GM18907 (cell line): ENCODE measurements at regions not wholly inside any gene's neighbourhood (a gene's known extent, or its start where the extent isn't known, plus 50 kb on each side); places are given as distances from the start of the nearest gene placed in this dataset.

ENCODE experiments used
- ATAC-seq: cut with Tn5 transposase; IDR thresholded peaks from one replicate; pipeline ENCODE4 v1.9.1; 2021; ENCODE audit warnings: mild to moderate bottlenecking, moderate library complexity; ENCODE audit not compliant: unreplicated experiment

DNA sequence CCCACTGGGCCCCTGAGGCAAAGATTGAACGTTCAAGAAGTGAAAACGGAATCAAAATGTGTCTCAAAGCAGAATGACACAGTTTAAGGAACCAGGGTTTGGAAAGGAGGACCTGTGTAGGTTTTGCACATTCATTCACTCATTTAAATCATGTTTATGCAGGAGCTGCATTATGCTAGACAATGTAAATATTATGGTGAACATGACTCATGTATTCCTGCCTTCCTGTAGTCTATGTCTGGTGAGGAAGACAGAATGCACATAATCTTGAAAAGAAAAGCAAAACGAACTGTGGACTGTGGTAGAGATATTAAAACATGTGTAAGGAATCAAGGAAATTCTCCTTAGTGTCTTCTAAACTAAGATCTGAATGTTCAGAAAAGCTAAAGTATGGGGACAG is 311.8 kb upstream of the SMIM31 start:
- no peak for ATAC-seq

DNA sequence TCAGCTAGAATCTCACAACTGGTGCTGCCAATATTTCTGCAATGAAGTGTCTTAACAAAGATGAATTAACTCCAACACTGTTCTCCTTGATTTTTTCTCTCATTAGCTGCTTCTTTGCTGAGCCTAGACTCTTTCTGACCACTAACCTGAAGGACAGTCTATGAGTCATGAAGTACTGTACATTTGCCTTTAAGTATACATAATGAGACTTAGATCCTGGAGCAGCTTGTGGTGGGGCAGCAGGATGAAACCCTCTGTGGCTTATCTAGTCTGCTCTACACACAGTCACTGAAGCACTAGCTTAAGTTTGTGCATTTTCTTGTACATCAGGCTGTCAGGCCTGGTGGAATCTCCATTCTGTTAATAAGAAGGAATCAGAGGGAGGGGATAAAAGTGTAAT is 307.4 kb upstream of the SMIM31 start:
- ATAC-seq = no peak

DNA sequence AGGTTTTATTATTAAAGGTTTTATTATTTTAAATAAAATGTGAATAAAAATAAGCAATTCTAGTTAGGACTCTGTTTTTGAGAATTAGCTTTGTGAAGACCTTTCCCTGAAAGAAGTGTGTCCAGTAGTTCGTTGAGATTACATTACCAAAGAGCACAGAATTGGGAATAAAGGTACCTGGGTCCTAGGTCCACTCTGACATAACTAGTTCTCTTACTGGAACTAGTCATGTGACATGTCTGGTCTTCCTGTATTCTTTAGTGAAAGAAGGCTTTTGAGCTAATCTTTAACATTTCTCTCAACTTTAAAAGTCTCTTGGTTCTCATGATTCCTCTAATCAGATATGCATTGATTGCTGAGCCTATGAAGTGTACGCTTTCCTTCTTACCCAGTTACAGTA is 292.0 kb upstream of the SMIM31 start:
- ATAC-seq = no peak

DNA sequence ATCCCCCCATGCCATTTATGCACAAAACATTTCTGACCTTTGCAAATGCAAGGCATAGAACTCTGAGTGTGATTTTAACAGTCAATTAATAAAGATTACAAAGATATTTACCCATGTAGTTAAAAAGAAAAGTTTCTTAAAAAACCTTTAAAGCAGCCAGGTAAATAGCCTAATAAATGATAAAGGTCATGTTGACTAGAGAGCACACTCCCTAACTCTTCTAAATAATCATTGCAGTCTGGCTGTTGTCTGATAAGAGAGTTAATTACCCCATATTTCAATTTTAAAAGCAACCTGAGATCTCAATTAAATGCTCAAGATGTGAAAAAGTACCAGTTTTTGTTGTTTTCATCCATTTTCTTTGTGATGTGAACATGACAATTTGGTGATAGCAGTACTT is 291.5 kb upstream of the SMIM31 start:
- ATAC-seq = no peak

DNA sequence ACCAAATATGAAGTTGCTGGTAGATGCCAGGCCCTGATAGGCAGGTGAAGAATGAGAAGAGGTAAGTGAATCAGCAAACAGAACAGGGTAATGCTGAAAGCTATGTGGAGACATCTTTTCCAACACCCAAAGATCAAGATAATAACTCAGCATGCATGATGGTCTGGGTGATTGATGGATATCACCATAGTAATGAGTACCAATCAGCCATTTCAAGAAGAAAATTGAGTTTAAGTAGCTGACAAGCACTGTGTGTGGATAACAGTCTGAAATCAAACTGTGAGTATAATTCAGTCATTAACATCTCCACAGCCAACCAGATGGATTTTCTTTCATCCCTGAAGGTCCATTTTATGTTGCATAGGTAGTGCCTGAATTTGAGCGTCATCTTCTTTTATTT is 289.6 kb upstream of the SMIM31 start:
- ATAC-seq = no peak

DNA sequence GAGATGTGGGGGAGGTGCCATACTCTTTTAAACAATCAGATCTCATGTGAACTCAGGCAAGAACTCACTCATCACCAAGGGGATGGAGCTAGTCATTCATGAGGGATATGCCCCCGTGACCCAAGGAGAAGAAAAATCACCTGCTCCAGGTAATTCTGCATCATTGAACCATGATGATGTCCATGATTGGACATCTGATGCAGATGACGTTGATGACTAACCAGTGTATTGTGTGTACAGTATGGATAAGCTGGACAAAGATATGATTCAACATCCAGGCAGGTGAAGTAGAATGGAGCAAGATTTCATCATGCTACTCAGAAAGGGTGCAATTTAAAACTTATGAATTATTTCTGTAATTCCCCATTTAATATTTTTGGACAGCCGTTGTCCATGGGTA is 286.4 kb upstream of the SMIM31 start:
- ATAC-seq = no peak

DNA sequence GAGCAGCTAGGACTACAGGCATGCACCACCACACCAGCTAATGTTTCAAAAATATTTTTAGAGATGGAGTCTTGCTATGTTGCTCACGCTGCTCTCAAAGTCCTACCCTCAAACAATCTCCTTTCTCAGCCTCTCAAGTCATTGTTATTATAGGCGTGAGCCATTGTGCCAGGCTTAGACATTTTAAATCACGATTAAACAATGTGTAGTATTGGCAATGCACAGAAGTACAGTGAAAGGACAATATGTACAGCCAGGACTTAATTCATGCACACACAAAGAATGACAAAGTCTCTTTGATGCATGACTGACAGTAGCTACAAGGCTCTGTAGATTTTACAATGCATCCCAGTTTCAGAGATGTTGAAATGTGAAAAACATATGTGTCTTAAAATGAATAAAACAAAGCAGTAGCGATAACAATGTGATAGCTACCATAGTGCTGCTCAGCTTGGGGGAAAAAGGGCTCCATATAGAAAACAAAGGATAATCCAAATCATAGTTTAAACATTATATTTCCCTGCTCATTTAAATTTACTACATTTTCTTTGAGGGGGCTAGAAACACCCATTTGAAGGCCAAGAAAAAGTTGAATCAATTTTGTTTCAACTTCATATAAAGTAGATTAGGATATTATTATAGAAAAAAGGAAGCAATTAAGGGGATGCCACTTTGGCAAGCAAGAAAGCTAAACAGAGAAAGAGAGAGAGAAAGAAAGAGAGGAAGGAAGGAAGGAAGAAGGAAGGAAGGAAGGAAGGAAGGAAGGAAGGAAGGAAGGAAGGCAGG is 272.4 kb upstream of the SMIM31 start:
- ATAC-seq = no peak

DNA sequence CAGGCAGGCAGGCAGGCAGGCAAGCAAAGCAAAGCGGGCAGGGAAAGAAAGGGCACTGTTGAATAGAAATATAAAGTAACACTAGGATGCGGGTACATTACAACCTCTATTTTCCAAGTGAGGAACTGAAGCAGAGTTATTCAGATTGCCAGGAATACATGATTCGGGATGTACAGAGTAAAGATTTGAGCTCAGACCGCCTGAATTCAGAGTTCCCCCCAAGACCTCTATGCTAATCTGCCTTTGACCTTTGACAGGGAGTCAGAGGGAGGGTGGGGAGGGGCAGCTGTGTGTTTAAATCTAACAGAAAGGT is 271.9 kb upstream of the SMIM31 start:
- no peak for ATAC-seq

DNA sequence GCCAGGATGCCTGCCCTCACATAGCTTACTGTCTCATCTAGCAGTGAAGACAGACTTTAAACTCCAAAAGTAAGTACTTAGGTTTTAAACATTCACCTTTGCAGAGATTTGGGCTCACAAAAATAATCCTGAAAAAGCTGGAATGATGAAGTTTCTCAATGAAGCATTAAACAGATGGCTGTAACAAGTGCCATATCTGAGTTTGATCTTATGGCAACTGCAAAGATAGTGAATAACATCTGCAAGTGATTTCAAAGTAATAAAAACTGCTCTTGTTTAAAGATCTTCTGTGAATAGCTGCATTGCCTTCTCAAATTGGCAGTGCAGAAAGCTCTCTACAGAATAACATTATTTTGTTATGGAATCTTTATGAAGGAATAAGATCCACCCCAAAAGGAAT is 271.2 kb upstream of the SMIM31 start:
- ATAC-seq = no peak

DNA sequence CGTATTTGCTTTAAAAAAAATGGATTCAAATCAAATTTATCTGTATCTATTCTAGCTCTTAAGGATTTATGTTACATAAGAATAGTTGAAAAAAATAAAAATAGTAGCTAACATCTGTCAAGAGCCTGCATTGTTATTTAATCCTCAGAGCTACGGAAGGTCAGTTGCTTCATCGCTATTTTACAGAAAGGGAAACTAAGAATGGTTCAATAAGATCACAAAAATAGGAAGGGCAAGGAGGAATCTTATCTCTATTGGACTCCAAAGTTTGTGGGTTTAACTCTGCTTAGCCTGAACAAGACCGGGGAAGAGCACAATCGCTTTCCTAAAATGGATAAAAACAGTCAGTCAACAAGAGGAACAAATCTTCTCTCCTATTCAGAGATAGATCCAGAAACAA is 270.2 kb upstream of the SMIM31 start:
- no peak for ATAC-seq

DNA sequence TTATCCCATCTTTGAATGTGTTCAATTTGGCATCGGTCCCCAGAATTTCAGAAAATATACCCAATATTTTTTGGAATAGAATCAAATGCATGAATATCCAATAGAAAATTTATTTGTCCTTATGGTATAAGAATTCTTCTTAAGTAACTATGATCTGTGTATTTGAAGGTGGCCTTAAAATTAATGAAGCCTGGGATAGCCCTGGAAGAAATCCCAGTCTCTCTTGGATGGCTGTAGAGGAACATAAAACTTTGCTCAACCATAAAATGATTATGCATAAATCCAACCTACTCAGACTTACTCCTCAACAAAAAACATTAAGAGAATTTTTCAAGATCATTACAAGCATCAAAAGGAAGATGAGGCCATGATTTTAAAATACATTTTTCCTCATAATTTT is 269.4 kb upstream of the SMIM31 start:
- no peak for ATAC-seq

DNA sequence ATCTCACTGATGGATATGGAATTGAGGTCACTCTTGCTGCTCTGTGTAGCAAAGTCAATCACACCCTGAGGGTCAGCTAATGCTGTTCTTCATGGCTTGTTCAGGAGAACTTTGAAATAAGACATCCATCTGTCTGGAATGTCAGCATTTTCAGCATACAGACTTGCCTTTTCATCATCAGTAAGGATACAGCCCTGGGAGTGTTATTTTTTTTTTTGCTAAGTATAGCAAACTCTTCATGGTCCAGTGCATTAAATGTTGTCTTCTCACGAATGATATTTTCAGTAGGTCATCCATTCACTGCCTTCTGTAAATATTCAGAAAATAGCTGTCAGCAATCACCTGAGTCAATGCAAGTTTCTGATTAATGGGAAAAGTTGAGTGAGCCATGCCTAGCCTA is 268.8 kb upstream of the SMIM31 start:
- no peak for ATAC-seq

DNA sequence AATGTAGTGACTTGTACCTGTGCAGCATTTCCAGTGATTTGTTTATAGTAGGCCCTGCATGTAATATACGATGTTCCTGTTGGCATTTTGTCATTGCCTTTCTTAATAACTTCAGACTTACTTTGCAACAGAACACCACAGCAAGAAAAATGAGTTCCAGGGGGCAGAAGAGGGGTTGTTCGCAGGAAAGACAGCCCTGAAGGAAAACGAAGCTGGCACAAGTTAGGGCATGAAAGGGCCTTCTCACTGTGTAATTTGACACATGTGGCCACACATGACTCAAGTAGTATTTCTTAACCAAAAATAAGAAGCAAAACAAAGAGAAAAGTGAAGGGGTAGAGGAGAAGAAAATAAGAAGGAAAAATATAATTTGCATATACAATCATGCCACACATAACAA is 265.8 kb upstream of the SMIM31 start:
- ATAC-seq = no peak

DNA sequence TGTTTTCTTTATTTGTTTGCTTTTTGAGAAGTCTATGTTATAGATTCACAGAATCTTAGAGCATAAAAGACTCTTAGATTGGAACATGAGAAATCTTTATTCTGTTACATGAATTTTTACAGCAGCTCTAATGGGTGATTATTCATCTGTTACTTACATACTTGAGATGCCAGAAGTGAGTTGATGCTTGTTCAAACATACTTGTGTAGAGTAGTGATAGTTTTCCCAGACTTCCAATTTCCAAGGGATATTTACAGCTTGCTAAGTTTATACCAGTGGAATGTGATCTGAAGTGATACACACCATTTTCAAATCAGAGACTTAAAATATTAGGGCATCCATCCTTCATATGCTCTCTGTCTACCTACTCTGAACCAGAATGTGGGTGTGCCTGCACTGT is 252.9 kb upstream of the SMIM31 start:
- ATAC-seq = no peak

DNA sequence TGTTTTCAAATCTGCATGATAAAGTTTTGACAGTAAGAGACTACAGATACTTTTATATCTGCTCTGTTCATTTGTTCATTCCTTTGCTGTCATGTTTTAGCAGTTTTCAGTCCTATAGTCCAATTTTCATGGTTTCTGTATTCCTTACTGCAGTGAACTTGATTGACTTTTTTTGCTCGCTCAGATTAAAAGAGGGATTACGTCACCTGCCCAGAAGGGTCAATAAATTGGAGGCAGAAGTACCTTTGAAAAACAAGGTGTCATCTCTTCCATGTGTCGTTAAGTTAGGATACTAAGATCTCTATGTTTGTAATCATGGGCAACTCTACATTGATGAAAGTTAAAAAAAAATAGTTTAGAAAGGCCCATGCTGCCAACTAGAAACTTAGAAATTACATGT is 250.1 kb upstream of the SMIM31 start:
- no peak for ATAC-seq

DNA sequence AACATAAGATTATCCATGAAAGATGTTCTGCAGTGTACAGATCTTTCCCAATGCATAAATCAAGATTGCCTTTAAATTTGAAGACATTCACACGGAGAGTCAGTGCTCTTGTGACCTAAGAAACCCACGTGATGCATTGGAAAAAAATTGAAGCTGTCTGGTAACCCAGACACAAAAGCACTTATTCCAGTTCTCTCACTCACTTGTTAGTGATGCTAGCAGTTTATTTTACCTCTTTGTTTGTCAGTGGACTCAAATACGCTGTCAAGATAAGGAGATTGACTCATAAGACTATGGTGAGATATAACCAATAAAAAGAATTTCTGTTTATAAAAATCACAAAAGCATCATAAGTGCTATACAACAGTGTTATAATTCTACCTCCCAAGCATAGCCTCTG is 245.8 kb upstream of the SMIM31 start:
- no peak for ATAC-seq

DNA sequence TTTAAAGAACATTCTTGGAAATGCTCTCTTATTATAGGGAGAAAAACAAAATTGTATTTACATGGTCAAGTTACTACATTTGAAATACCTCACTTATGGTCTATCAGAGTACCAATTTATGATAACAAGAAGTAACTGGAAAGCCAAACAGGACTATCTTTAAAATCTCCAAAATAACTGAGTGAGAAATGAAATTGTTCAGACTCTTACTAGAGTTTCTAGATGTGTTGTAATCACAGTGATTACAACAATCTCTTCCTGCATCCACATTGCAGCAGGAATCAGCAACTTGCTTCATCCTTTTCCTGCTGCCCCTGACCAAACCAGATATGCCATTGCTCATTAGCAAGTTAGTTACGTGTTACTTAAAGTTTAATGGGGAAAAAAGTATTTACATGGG is 245.2 kb upstream of the SMIM31 start:
- no peak for ATAC-seq

DNA sequence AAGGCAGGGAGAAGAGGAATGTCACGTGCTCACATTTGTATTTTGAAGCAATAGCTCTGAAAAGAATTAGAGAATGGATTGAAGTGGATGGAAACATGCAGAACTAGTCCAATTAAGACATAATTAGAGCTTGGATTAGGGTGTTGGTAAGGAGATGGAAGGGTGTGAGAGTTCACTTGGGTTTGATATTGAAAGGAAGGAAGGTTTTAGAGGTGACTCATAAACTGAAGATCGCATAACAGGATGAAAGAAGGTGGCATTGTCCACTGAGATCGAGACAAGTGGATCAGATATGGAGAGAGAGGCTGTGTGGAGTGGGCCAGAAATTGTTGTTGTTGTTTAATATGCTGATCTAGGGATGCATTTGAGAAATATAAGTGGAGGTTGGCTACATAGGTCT is 244.0 kb upstream of the SMIM31 start:
- ATAC-seq = no peak

DNA sequence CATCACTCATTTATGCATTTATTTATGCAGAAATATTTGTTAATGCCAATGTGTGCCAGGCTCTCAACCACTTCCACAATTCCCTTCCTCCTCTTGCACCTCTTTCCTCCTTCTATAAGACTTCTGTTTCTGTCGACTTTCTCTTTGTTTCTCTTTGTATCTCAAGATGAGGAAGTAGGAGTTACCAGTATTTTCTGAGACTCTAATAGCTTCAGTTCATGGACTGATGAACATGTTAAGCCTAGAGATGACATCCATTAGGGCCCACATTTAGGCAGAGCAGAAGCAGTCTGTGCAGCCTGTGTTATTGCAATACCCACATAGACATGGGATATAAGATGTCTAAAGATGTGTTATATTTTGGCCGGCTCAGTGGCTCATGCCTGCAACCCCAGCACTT is 241.8 kb upstream of the SMIM31 start:
- no peak for ATAC-seq

DNA sequence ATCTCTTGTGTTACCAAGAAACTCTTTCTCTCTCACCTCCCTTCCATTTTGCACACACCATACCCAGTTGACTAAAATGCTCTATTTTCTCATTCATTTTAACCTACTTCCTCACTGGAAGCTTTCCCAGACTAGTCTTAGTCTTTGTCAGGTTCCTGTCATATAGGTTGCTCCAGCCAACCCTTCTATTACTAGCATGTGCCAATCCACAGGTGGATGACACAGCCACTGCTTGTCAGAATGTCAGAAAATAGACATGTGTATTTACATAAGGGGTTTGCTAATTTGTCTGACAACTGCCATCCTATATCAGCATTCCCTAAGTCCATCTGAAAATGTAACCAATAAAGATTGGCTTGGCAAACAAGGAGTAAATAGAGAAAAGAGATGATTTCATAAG is 239.2 kb upstream of the SMIM31 start:
- ATAC-seq = no peak

DNA sequence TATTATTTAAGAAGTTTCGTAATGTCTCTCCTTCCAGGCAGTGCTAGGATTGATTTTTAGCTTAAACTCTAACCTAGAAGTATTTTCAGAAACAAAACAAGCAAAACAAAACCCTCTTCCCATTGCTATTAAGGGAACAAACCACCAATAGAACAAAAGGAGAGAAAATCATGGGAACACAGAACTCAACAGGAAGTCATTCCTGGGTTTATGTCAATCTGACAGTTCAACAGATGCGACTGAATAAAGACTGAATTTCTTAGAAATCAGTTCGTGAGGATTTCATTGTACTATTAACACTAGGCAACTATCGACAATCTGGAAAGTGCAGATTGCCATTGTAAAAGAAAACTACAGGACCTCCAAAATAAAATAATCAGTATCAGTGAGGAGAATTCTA is 229.1 kb upstream of the SMIM31 start:
- ATAC-seq = no peak

DNA sequence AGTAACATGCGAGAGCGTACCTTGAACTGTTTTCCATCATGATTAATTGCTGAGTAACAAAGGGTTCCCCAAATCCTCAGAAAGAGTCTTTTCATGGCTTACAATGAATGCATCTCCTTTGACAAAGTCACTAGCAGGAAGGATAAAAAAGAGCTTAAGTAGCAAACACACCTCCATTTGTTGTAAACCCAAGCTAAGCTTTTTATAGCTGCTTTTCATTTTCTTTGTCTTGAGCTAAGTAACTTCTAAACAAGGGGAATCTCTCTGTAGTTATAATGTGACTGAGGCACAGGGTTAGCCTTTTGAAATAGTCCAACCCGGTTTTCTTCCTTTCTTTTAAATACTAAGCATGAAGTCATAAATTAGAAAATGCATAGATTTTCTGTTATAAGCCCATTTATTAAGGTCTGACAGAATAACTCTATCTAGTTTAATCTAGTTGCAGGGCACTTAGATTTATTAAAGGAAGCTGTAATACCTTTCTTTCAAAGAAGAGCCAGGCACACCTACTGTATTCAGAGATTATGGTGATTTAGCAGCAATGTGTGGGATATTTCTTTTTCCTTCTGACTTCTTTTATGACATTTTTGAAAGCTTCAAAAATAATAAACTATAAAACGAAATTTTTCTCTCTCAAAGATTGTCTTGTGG is 226.9 kb upstream of the SMIM31 start:
- ATAC-seq = no peak

DNA sequence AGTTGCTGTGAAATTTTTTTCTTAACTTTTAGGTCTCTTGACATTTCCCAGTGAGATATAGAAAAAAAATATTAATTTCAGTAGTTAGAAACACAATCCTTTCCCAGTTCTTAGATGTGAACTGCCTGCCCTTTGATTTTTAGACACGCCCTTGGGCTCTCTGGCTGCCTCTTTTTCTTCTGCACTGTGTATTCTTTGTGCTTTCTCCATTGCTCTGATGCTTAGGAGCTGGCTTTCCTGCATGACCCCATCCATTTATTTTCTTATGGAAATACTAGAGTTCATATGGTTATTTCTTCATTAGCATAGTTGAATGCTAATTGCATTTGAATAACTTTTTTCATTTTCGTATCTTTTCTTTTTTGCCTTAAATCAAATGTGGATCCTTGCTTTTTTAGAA is 224.9 kb upstream of the SMIM31 start:
- no peak for ATAC-seq
